B cell (primary cell): ENCODE measurements at regions not wholly inside any gene's neighbourhood (a gene's known extent, or its start where the extent isn't known, plus 50 kb on each side); places are given as distances from the start of the nearest gene placed in this dataset.

Source experiments
- EZH2 ChIP-seq: IDR thresholded peaks from 2 replicates; pipeline ENCODE4 v1.6.1; 2012; ENCODE audit warnings: borderline replicate concordance, low read depth, mild to moderate bottlenecking, moderate library complexity, low read length; ENCODE audit not compliant: insufficient read depth, poor library complexity, severe bottlenecking
- TF ChIP-seq, protein P1 (sequence below): fragments of 200-600 bp; IDR thresholded peaks from one replicate; pipeline ENCODE4 v1.8.0; 2022; ENCODE audit warnings: antibody characterized with exemption, mild to moderate bottlenecking

DNA sequence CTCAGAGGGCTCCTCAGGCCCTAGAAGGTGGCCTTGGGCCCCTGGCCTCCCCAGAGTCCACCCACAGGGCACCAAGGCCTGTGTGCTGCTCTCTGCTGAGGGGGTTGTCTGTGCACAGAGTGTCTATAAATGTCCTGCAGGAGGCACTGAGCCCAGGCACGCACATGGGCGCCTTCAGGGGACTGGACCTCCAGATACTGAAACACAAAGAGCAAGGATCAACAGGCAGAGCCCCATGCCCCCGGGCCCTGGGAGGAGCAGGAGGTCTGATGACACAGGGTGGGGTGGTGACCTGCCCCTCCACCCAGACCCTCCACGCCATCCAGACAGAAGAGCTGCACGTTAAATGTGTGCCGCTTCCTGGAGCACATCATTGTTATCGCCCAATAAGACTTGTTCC, 64.6 kb upstream of the SIMC1 start:
- TF ChIP-seq, protein P1, sequence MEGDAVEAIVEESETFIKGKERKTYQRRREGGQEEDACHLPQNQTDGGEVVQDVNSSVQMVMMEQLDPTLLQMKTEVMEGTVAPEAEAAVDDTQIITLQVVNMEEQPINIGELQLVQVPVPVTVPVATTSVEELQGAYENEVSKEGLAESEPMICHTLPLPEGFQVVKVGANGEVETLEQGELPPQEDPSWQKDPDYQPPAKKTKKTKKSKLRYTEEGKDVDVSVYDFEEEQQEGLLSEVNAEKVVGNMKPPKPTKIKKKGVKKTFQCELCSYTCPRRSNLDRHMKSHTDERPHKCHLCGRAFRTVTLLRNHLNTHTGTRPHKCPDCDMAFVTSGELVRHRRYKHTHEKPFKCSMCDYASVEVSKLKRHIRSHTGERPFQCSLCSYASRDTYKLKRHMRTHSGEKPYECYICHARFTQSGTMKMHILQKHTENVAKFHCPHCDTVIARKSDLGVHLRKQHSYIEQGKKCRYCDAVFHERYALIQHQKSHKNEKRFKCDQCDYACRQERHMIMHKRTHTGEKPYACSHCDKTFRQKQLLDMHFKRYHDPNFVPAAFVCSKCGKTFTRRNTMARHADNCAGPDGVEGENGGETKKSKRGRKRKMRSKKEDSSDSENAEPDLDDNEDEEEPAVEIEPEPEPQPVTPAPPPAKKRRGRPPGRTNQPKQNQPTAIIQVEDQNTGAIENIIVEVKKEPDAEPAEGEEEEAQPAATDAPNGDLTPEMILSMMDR: no peak
- no peak for TF ChIP-seq EZH2
